ENCODE measurements at regions not wholly inside any gene's neighbourhood (a gene's known extent, or its start where the extent isn't known, plus 50 kb on each side); places are given as distances from the start of the nearest gene placed in this dataset.

- Mint-ChIP-seq H3K4me3 (no peak overlapping the region), H3K9me3 (peaks cover 0 to 4% (median 0%) of the 10 kb centered on the region in 3 donors), H3K27ac (no peak overlapping the region), H3K4me1 (no peaks in the 10 kb centered on the region), H3K36me3 (no peaks in the 10 kb centered on the region), H3K27me3 (no peaks in the 10 kb centered on the region)
Observed at GRCh38 chr2:71897836-71898235, 249.8 kb downstream of the CYP26B1 start.

- Mint-ChIP-seq H3K9me3 (peaks cover 0 to 4% (median 0%) of the 10 kb centered on the region in 3 donors), H3K4me3 (no peak overlapping the region), H3K27me3 (no peaks in the 10 kb centered on the region), H3K36me3 (no peaks in the 10 kb centered on the region), H3K27ac (no peak overlapping the region), H3K4me1 (no peaks in the 10 kb centered on the region)
Observed at GRCh38 chr2:71897137-71897480, 250.6 kb downstream of the CYP26B1 start.

- Mint-ChIP-seq H3K36me3 (no peaks in the 10 kb centered on the region), H3K4me1 (no peaks in the 10 kb centered on the region), H3K4me3 (no peak overlapping the region), H3K9me3 (peaks cover 0 to 4% (median 0%) of the 10 kb centered on the region in 3 donors), H3K27ac (no peak overlapping the region), H3K27me3 (no peaks in the 10 kb centered on the region)
Observed at GRCh38 chr2:71896385-71897136, 251.1 kb downstream of the CYP26B1 start.

- H3K4me1 Mint-ChIP-seq = no peaks in the 10 kb centered on the region
- H3K9me3 Mint-ChIP-seq = peaks cover 0 to 2% (median 0%) of the 10 kb centered on the region in 3 donors
- no peak overlapping the region for H3K27ac Mint-ChIP-seq
- no peaks in the 10 kb centered on the region for H3K27me3 Mint-ChIP-seq
- H3K36me3 Mint-ChIP-seq = no peaks in the 10 kb centered on the region
- H3K4me3 Mint-ChIP-seq = no peak overlapping the region
Observed at GRCh38 chr2:71895320-71896161, 252.1 kb downstream of the CYP26B1 start.

GRCh38 chr2:71894261-71894660 is 253.4 kb downstream of the CYP26B1 start:
- Mint-ChIP-seq H3K4me3 (no peak overlapping the region), H3K27me3 (no peaks in the 10 kb centered on the region), H3K27ac (no peak overlapping the region), H3K9me3 (no peaks in the 10 kb centered on the region), H3K36me3 (no peaks in the 10 kb centered on the region), H3K4me1 (no peaks in the 10 kb centered on the region)

GRCh38 chr2:71893646-71894045 is 254.0 kb downstream of the CYP26B1 start:
- Mint-ChIP-seq H3K4me3 (no peak overlapping the region), H3K9me3 (no peaks in the 10 kb centered on the region), H3K27ac (no peak overlapping the region), H3K27me3 (no peaks in the 10 kb centered on the region), H3K4me1 (no peaks in the 10 kb centered on the region), H3K36me3 (no peaks in the 10 kb centered on the region)

- Mint-ChIP-seq H3K36me3 (no peaks in the 10 kb centered on the region), H3K9me3 (no peaks in the 10 kb centered on the region), H3K4me3 (no peak overlapping the region), H3K27me3 (no peaks in the 10 kb centered on the region), H3K27ac (no peak overlapping the region), H3K4me1 (no peaks in the 10 kb centered on the region)
Observed at GRCh38 chr2:71892896-71893295, 254.8 kb downstream of the CYP26B1 start.

GRCh38 chr2:71892423-71892730 is 255.3 kb downstream of the CYP26B1 start:
- no peaks in the 10 kb centered on the region for H3K36me3 Mint-ChIP-seq
- peaks cover 1% of the 10 kb centered on the region for H3K27me3 Mint-ChIP-seq
- no peak overlapping the region for H3K4me3 Mint-ChIP-seq
- H3K4me1 Mint-ChIP-seq = no peaks in the 10 kb centered on the region
- H3K9me3 Mint-ChIP-seq = no peaks in the 10 kb centered on the region
- H3K27ac Mint-ChIP-seq = no peak overlapping the region

GRCh38 chr2:71891719-71892422 is 255.8 kb downstream of the CYP26B1 start:
- H3K4me1 Mint-ChIP-seq = no peaks in the 10 kb centered on the region
- no peak overlapping the region for H3K27ac Mint-ChIP-seq
- H3K36me3 Mint-ChIP-seq = no peaks in the 10 kb centered on the region
- H3K4me3 Mint-ChIP-seq = no peak overlapping the region
- H3K9me3 Mint-ChIP-seq = no peaks in the 10 kb centered on the region
- peaks cover 1% of the 10 kb centered on the region for H3K27me3 Mint-ChIP-seq

- peaks cover 1% of the 10 kb centered on the region for H3K27me3 Mint-ChIP-seq
- H3K9me3 Mint-ChIP-seq = peaks cover 0 to 5% (median 3%) of the 10 kb centered on the region in 3 donors
- H3K27ac Mint-ChIP-seq = no peak overlapping the region
- H3K4me1 Mint-ChIP-seq = no peaks in the 10 kb centered on the region
- H3K36me3 Mint-ChIP-seq = no peaks in the 10 kb centered on the region
- no peak overlapping the region for H3K4me3 Mint-ChIP-seq
Observed at GRCh38 chr2:71891155-71891554, 256.5 kb downstream of the CYP26B1 start.

- no peak overlapping the region for H3K4me3 Mint-ChIP-seq
- H3K36me3 Mint-ChIP-seq = no peaks in the 10 kb centered on the region
- no peak overlapping the region for H3K27ac Mint-ChIP-seq
- peaks cover 3% of the 10 kb centered on the region for H3K27me3 Mint-ChIP-seq
- no peaks in the 10 kb centered on the region for H3K4me1 Mint-ChIP-seq
- peaks cover 0 to 5% (median 3%) of the 10 kb centered on the region in 3 donors for H3K9me3 Mint-ChIP-seq
Observed at GRCh38 chr2:71889759-71890684, 257.6 kb downstream of the CYP26B1 start.

GRCh38 chr2:71888751-71889445 is 258.8 kb downstream of the CYP26B1 start:
- H3K4me1 Mint-ChIP-seq = no peaks in the 10 kb centered on the region
- peaks cover 0 to 5% (median 3%) of the 10 kb centered on the region in 3 donors for H3K9me3 Mint-ChIP-seq
- H3K36me3 Mint-ChIP-seq = no peaks in the 10 kb centered on the region
- no peak overlapping the region for H3K27ac Mint-ChIP-seq
- H3K27me3 Mint-ChIP-seq = peaks cover 3% of the 10 kb centered on the region
- no peak overlapping the region for H3K4me3 Mint-ChIP-seq

GRCh38 chr2:71887196-71887595 is 260.5 kb downstream of the CYP26B1 start:
- no peak overlapping the region for H3K4me3 Mint-ChIP-seq
- H3K36me3 Mint-ChIP-seq = no peaks in the 10 kb centered on the region
- peaks cover 3% of the 10 kb centered on the region for H3K27me3 Mint-ChIP-seq
- no peaks in the 10 kb centered on the region for H3K4me1 Mint-ChIP-seq
- no peak overlapping the region for H3K27ac Mint-ChIP-seq
- H3K9me3 Mint-ChIP-seq = peaks cover 0 to 5% (median 3%) of the 10 kb centered on the region in 3 donors

- Mint-ChIP-seq H3K4me3 (no peak overlapping the region), H3K36me3 (no peaks in the 10 kb centered on the region), H3K27me3 (peaks cover 3% of the 10 kb centered on the region), H3K4me1 (no peaks in the 10 kb centered on the region), H3K27ac (no peak overlapping the region), H3K9me3 (peaks cover 0 to 5% (median 3%) of the 10 kb centered on the region in 3 donors)
Observed at GRCh38 chr2:71886241-71886640, 261.4 kb downstream of the CYP26B1 start.
